Progenitor cell of endocrine pancreas (in vitro differentiated cells): ENCODE measurements at regions not wholly inside any gene's neighbourhood (a gene's known extent, or its start where the extent isn't known, plus 50 kb on each side); places are given as distances from the start of the nearest gene placed in this dataset.

ENCODE experiments used
- DNase-seq: peaks from one replicate; pipeline ENCODE4 v3.0.0; 2021; ENCODE audit warnings: low spot score; ENCODE audit not compliant: unreplicated experiment
- H3K27ac Mint-ChIP-seq: 2 replicates; pipeline ENCODE4 v1.8.0; 2021; ENCODE audit warnings: mild to moderate bottlenecking, moderate library complexity, mixed read lengths
- H3K27me3 Mint-ChIP-seq: 2 replicates; pipeline ENCODE4 v1.8.0; 2021; ENCODE audit warnings: mixed read lengths
- H3K36me3 Mint-ChIP-seq: 2 replicates; pipeline ENCODE4 v1.8.0; 2022; ENCODE audit warnings: mixed read lengths; ENCODE audit not compliant: insufficient read depth
- H3K4me1 Mint-ChIP-seq: 2 replicates; pipeline ENCODE4 v1.8.0; 2021; ENCODE audit warnings: low read depth, mixed read lengths
- H3K4me3 Mint-ChIP-seq: 2 replicates; pipeline ENCODE4 v1.8.0; 2021; ENCODE audit warnings: low read depth, mild to moderate bottlenecking, moderate library complexity, mixed read lengths
- H3K9me3 Mint-ChIP-seq: 2 replicates; pipeline ENCODE4 v1.8.0; 2021; ENCODE audit warnings: low read depth, mixed read lengths
- TF ChIP-seq, protein P1 (sequence below): fragments of 200-600 bp; sonication (generic); IDR thresholded peaks from one replicate; pipeline ENCODE4 v1.5.0; 2021; ENCODE audit warnings: antibody characterized with exemption, mild to moderate bottlenecking; ENCODE audit not compliant: unreplicated experiment

DNA sequence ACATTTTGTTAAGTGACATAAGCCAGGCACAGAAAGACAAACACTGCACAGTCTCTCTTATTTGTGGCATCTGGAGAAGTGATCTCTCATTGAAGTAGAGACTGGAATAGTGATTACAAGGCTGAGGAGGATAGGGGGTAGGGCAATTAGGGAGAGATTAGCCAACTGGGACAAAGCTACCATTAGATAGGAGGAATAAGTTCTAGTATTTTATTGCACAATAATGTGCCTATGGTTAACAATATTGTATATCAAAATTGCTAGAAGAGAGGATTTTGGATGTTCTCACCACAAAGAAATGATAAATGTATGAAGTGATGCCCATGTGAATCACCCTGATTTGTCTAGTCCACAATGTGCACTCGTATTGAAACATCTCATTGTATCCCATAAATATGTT is 281.8 kb downstream of the MTRR start:
- H3K27ac Mint-ChIP-seq: no peak overlapping the region
- no peaks in the 10 kb centered on the region for H3K27me3 Mint-ChIP-seq
- no peaks in the 10 kb centered on the region for H3K36me3 Mint-ChIP-seq
- H3K9me3 Mint-ChIP-seq: no peaks in the 10 kb centered on the region
- H3K4me1 Mint-ChIP-seq: no peaks in the 10 kb centered on the region
- no peak for DNase-seq
- TF ChIP-seq, protein P1, sequence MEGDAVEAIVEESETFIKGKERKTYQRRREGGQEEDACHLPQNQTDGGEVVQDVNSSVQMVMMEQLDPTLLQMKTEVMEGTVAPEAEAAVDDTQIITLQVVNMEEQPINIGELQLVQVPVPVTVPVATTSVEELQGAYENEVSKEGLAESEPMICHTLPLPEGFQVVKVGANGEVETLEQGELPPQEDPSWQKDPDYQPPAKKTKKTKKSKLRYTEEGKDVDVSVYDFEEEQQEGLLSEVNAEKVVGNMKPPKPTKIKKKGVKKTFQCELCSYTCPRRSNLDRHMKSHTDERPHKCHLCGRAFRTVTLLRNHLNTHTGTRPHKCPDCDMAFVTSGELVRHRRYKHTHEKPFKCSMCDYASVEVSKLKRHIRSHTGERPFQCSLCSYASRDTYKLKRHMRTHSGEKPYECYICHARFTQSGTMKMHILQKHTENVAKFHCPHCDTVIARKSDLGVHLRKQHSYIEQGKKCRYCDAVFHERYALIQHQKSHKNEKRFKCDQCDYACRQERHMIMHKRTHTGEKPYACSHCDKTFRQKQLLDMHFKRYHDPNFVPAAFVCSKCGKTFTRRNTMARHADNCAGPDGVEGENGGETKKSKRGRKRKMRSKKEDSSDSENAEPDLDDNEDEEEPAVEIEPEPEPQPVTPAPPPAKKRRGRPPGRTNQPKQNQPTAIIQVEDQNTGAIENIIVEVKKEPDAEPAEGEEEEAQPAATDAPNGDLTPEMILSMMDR: no peak
- H3K4me3 Mint-ChIP-seq: no peak overlapping the region

DNA sequence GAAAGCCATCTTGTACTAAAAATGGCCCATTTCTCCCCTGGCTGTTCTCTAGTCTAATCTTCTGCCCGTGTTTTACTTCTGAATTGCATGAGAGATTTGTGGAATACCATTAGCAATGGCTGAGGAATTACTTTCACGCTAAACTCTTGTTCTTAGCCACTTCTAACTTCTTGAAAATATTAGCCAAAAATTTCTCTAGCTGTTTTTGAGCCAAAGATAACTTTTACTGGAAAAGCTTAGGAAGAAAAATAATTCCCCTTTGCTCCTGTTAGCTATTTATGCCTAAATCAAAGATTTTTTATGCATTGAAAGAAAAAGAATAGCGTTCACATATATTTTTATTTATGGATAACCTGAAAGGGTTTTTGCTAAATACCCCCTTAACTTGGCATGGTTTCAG is 287.8 kb downstream of the MTRR start:
- no peak overlapping the region for H3K4me3 Mint-ChIP-seq
- H3K4me1 Mint-ChIP-seq: no peaks in the 10 kb centered on the region
- H3K27ac Mint-ChIP-seq: no peak overlapping the region
- TF ChIP-seq, protein P1: no peak
- H3K9me3 Mint-ChIP-seq: no peaks in the 10 kb centered on the region
- H3K36me3 Mint-ChIP-seq: no peaks in the 10 kb centered on the region
- DNase-seq: no peak
- H3K27me3 Mint-ChIP-seq: no peaks in the 10 kb centered on the region

DNA sequence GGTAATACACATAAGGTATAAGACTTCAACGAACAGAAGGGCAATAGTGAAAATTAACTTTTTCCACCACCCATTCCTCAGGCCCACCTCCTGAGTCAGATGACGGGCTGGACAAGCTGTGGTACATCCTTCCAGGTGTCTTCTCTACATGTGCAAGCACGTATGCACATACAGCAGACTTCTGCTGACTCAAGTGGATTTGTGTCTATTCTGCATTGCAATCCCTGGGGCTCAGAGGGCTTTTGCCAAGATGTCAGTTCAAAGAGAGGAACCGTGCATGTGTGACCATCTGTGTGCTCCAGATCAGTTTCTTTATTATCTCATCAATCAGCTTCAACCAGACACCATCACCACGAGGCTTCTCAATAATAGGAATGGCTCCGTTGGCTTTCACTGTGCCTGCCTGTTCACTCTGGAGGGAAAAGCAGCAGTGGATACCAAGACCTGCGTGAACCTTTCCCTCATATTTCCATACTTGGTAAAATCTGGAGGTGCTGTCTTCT is 288.4 kb downstream of the MTRR start:
- H3K27me3 Mint-ChIP-seq: no peaks in the 10 kb centered on the region
- TF ChIP-seq, protein P1: no peak
- no peak overlapping the region for H3K4me3 Mint-ChIP-seq
- H3K36me3 Mint-ChIP-seq: no peaks in the 10 kb centered on the region
- H3K4me1 Mint-ChIP-seq: no peaks in the 10 kb centered on the region
- no peak for DNase-seq
- H3K9me3 Mint-ChIP-seq: no peaks in the 10 kb centered on the region
- no peak overlapping the region for H3K27ac Mint-ChIP-seq

DNA sequence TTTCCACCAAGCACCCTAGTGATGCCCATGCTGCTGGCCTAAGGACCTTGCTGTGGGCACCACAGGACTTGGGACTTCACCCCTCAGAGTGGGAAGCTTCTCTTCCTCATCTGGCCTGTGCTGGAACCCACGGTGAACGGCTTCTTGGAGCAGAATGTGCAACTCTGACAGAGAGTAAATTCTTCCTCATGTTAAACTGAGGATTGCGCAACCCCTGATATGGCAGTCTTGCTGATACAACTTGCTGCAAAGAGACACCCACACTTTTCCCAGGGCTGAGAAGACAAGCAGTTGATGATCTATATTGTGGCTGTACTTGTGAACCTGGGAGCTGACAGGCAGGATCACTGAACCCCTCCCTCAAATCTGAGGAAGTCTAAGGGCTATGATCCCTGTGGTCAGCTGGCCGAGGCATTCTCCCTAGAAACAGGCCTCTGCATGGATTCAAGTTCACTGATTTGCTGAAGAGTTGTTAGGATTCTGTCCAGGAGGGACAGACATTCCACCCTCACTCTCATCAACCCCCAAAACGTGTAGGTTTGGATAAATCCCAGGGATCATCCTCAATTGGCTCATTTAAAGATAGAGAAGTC is 307.2 kb downstream of the MTRR start:
- Mint-ChIP-seq H3K36me3 (no peaks in the 10 kb centered on the region), H3K27me3 (peaks cover 4% of the 10 kb centered on the region), H3K4me1 (peaks cover 5% of the 10 kb centered on the region), H3K27ac (no peak overlapping the region), H3K9me3 (no peaks in the 10 kb centered on the region), H3K4me3 (no peak overlapping the region)
- DNase-seq: no peak
- TF ChIP-seq, protein P1: no peak

DNA sequence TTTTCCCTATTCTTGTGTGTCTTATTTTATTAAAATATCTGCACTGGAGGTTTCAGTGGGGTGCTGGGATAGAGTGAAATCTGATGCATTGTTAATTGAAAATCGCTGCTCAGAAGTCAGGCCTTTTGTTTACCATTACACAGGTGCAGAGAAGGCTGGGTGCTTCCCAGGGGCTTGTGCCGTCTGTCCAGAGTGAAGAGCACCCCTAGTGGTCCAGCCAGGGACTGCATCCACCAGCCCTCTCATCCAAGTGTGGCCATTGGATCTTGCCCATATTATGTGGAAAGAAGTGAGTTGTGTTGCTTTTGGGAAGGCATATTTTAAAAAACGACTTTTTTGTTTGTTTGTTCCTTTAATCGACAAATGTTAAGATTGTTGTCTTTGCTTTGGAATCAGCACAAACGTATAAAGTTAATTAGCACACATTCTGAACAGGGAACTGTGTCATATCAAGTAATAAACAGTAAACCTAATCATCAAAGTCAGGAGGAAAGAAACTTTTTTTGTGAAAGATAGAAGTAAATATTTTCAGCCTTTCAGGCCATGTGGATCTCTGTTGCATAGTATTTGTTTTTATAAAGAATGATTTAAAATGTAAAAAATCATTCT is 315.6 kb downstream of the MTRR start:
- H3K27ac Mint-ChIP-seq: peak overlapping the region; percentile 73
- H3K4me1 Mint-ChIP-seq: peaks cover 10% of the 10 kb centered on the region
- H3K4me3 Mint-ChIP-seq: no peak overlapping the region
- DNase-seq: peak; percentile 38
- H3K9me3 Mint-ChIP-seq: no peaks in the 10 kb centered on the region
- peaks cover 4% of the 10 kb centered on the region for H3K27me3 Mint-ChIP-seq
- TF ChIP-seq, protein P1: peak; percentile 77
- no peaks in the 10 kb centered on the region for H3K36me3 Mint-ChIP-seq
